Cardiac fibroblast (primary cell): ENCODE measurements at regions not wholly inside any gene's neighbourhood (a gene's known extent, or its start where the extent isn't known, plus 50 kb on each side); places are given as distances from the start of the nearest gene placed in this dataset.

Source experiments
- DNase-seq, 2 donors: peaks; one replicate each; pipeline versions ENCODE4 v3.0.0 to v3.0.0-alpha.2; 2010; ENCODE audit warnings: low read depth in 2 of 2
- H3K4me3 ChIP-seq, 2 donors: replicated peaks in 1 of 2; 1 replicate in 1 of 2; 2 replicates in 1 of 2; pipeline ENCODE4 v1.5.1; 2011; ENCODE audit warnings: low read depth in 2 of 2, low read length in 2 of 2, mild to moderate bottlenecking in 2 of 2, moderate library complexity in 1 of 2
- TF ChIP-seq, protein P1 (sequence below): IDR thresholded peaks from one replicate; pipeline ENCODE4 v1.5.1; 2011; ENCODE audit warnings: low read depth, mild to moderate bottlenecking, low read length, inconsistent platforms

DNA sequence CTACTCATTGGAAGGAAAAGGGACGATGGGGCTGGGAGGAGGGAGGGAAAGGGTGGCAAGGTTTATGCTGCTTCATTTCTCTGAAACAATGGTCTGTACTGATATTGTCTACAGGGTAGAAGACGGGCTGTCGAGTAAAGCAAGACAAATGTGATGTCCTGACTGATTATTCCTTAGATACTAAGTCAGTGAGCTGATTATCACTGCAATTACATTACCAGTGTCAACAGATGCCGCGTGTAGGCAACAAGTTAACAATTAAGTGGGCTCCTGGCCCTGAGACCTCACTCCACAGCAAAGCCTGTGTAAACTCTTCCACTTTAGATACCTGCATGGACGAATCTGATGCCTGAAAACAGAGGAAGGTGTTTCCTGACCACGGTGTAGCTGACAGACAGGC lies 602.8 kb downstream of the IRX1 start:
- TF ChIP-seq, protein P1, sequence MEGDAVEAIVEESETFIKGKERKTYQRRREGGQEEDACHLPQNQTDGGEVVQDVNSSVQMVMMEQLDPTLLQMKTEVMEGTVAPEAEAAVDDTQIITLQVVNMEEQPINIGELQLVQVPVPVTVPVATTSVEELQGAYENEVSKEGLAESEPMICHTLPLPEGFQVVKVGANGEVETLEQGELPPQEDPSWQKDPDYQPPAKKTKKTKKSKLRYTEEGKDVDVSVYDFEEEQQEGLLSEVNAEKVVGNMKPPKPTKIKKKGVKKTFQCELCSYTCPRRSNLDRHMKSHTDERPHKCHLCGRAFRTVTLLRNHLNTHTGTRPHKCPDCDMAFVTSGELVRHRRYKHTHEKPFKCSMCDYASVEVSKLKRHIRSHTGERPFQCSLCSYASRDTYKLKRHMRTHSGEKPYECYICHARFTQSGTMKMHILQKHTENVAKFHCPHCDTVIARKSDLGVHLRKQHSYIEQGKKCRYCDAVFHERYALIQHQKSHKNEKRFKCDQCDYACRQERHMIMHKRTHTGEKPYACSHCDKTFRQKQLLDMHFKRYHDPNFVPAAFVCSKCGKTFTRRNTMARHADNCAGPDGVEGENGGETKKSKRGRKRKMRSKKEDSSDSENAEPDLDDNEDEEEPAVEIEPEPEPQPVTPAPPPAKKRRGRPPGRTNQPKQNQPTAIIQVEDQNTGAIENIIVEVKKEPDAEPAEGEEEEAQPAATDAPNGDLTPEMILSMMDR: no peak
- H3K4me3 ChIP-seq: no peak overlapping the region
- no peak for DNase-seq

DNA sequence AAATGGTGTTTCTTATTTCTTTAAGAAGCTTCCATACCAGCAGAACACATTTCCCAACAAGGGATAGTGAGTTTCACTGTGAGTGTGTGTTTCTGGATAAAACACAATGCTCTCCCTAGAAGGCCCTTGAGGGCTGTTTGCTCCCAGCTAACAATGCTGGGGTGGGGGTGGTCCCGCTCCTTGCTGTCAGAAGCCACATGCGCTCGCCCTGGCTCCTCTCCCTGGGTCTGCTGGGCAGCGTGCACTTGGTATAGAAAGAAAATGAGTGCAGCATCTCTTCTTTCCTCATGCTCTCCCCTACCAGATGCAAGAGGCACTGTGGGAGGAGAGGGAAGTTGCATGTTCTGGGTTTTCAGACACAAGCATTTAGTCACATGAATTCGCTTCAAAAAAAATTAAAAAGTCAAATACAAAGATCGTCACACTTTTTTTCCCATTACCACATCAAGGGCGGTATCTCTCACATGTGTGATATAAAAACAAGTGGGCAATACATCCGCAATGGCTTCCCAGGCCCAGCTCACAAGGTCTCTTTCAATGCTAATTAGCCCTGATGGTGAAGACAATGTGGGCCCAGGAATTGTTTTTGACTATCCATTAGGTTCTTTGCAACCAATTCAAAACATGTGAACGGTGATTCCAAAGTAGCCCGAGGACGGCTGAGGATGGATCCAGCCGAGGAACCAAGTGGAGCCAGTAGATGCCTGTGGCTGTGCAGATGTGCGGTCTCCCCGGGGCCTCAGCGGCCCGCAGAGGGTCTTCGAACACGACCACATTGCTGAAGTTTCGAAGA lies 603.6 kb downstream of the IRX1 start:
- TF ChIP-seq, protein P1: no peak
- H3K4me3 ChIP-seq: no peak overlapping the region
- no peak for DNase-seq

DNA sequence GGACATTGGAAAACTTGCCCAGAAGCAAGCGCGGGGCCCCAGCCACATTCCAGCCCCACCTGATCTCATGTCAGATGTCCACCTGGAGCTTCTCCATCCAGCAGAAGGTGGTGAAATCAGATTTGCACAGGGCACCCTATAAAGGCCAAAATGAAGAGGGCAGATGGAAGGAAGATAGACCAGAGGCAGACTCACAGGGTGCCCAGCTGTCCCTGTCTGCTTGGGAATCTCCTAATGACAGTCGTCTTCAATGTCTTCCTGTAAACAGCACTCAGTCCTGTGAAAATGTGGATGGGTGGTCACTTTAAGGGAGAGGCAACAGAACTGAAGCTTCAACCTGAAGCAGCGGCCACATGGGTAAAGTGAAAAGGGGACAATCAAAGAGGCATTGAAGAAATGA lies 607.5 kb downstream of the IRX1 start:
- TF ChIP-seq, protein P1: no peak
- H3K4me3 ChIP-seq: no peak overlapping the region
- DNase-seq: no peak

DNA sequence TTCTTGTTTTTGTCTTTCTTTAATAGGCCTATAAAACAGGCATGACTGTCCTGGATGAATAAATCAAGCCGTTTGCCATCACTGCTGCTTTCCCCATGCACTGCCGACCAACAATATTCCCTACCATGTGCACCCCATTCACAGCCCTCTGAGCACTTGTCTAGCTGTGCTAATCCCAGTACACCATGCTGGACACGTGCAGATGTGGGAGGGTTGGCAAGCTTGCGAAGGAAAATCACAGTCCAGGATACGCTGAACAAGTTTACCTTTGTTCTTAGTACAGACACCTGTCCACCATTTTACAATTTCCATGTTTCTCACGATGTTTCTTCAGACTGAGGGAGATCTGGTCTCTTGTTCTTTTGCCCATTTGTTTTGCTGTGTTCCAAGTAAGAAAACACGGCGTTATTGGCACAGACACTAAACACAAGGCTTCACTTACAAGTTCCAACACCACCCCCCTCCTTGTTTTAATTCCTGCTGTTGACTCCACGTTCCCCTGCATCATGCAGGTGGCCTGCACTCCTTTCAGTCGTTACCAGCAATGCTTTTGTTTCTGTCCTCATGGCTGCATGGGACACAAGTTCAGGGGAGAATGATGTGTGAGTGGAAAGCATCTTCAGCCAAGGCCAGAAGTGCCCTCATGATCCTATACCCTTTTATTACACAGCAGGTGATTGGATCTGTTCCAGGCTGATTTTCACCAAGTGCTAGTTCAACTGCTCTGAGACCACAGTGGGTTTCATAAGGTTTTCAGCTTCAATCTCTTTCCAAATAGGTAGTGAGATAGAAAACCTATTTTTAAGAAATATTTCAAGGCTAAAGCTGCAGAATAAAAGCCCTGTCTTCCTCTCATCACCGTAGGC lies 608.9 kb downstream of the IRX1 start:
- no peak overlapping the region for H3K4me3 ChIP-seq
- no peak for DNase-seq
- TF ChIP-seq, protein P1: no peak

DNA sequence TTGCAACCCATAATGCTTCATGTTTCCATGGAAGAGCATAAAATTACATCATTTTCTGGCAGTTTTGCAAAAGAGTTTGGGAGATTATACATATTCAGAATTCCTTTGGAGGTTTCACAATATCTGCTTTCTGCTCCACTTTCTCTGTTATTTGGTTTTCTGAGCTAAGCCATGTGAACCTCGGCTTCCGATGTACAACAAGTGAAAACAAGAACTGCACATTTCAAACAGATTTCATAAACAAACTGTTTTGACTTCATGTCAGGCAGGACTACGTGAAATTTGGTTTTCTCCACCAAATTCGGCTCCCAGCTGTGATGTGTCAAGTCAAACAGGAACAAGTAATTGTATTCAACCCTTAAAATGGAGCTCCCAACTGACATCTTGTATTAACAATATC lies 609.8 kb downstream of the IRX1 start:
- DNase-seq: peak; percentile 4 to 56
- TF ChIP-seq, protein P1: no peak
- no peak overlapping the region for H3K4me3 ChIP-seq

DNA sequence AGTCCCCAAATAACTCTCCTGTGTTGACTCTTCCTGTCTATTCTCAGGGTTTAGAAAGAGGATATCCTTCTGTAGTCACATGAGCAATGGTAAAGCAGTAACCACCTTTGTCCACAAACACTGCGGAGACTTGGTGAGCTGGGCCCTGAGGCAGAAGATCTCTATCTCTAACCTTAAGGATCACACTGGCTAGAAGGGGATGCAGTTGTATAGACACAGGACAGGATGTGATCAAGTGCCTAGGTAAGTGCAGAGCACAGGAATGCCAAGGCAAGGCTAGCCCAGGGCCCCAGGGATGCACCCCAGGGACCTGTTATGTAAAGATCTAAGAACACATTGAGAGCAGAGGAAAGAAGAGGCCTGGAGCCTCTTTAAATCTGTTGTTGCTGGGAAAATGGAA lies 610.5 kb downstream of the IRX1 start:
- no peak for DNase-seq
- no peak overlapping the region for H3K4me3 ChIP-seq
- TF ChIP-seq, protein P1: no peak
